Fibroblast of skin of right biceps (primary cell): ENCODE measurements at regions not wholly inside any gene's neighbourhood (a gene's known extent, or its start where the extent isn't known, plus 50 kb on each side); places are given as distances from the start of the nearest gene placed in this dataset.
A peak's percentile ranks its signal among the peaks of the same experiment; 100 is the strongest.
"Not testable (repeated sequence)": the region's sequence is repeated elsewhere in the genome, so short reads cannot be mapped to it uniquely, and the experiment has no call there.

Experiments
- DNase-seq: peaks from one replicate; pipeline ENCODE4 v3.0.0-alpha.2; 2013

DNA sequence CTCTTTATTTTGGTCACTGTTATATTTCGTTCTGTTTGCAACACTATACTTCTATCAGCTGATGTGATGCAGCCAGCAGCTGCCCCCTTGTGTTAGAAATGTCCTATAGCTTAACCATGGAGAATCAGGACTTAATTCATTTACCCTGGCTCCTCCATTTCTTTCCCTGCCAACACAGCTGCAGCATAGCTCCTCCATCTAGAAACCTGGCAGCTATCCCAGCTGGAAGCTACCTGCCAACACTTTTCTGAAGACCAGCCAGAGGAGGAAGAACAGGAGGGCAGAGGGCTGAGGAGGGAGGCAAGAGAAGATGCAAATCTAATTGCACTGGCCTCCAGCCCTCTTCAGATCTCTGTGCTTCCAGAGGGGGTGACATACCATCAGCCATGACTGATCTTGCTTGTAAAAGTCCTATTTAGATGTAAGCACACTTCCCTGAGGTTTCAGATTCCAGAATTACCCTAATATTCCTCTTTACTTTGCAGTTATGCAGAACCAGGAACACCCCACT lies 156.8 kb upstream of the TMEM260 start:
- peak; percentile 67 for DNase-seq

DNA sequence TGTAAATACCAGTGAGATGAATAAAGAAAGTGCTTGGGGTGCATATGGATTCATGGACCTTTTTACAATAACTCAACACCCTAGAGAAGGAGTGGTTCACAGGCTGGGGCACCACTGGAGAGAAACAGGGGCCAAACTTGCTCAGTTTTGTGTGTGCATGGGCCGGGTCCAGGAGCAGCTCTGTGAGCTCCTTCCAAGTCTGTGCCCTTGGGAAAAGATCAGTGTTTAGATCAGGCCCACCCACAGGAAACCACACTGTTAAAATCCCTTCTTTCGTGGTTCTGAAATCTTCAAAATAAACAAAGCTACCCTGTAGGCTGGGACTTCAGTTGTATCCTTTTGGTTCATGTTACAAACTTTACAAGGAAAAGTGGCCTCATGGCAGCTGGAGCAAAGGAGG lies 156.1 kb upstream of the TMEM260 start:
- peak; percentile 38 for DNase-seq

- no peak for DNase-seq
Observed at GRCh38 chr14:56431013-56431412, 148.6 kb upstream of the TMEM260 start.

DNA sequence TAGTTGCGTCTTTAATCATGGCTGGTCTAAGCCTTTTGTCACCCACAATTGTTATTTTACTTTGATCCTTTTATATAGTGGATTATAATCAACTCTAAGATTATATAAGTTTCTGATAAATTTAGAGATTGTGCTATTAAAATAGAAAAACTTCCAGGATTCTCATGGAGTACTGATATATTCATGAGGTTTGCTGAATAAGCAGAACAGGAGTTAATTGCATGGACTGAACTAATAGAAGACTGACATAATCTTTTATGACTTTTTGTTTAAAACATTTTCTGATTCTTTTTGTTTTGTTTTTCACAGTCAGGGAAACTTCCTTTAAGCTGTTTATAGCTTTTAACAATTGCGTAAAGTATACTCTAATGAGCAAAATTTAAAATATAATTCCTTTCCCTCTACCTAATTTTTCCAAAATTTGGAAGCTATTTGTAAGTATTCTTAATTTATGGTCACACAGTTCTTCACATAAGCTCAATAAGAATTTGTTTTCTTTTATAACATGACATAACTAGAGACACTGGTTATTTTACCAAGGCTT lies 129.9 kb upstream of the TMEM260 start:
- no peak for DNase-seq

GRCh38 chr14:56452940-56453339 lies 126.7 kb upstream of the TMEM260 start:
- DNase-seq = no peak

- not testable (repeated sequence) for DNase-seq
Observed at GRCh38 chr14:56454680-56455079, 124.9 kb upstream of the TMEM260 start.

DNA sequence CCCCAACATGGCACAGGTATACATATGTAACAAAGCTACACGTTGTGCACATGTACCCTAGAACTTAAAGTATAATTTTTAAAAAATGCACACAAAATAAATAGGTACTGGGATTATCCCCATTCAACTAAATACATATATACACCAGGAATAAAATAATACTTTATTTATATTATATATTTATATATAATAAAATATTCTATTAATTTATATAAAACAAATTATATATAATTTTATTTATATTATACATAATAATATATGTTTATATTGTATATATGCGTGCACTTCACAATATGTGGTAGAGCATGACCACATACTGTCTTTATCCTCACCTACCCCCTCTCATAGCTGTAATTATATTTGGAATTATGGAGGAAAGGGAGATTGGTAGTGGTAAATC lies 119.1 kb upstream of the TMEM260 start:
- DNase-seq = no peak

DNA sequence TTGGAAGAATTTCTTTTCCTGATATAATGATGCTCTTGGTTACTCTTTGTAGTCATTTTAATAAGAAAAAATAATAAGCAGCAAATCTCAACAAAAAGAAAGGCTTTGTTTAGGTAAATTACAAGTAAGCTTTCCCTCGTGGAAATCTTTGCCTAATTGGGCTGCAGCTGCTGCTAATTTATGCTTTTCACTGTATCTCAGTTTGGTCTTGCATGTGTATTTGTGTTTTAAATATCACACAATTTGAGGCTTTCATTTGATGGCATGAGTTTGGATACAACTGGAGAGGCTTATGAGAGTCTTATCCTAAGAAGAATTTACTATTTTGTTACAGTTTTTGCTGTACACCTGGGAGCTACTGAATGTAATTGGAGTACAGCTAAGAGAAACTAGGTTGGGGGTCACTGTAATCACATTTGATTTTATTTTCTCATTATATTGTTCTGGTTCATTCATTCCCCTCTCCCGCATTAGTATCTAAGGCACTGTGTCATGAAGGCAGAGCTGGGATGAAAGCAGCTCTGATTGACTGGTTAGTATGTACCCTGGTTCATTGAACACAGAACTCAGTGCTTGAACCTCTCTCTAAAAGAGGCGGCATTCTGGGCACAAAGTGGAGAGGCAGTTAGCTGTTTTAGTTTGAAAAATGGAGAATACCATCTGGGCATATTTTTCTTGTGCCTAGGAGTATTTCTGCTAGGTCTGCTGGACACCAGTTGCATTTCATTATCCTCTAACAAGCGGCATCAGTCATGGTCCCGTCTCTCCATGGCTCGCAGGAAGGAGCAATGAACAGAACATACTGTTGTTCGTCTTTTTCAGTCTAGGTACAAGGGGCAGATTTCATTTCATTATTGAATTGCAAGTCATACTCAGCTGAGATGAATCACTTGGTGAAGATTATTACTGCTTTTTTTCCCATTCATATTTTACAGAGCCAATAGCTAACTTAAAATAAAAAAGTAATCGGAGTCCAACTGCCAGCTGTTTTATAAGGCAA lies 118.0 kb upstream of the TMEM260 start:
- no peak for DNase-seq

GRCh38 chr14:56463271-56463890 lies 116.2 kb upstream of the TMEM260 start:
- DNase-seq = no peak

DNA sequence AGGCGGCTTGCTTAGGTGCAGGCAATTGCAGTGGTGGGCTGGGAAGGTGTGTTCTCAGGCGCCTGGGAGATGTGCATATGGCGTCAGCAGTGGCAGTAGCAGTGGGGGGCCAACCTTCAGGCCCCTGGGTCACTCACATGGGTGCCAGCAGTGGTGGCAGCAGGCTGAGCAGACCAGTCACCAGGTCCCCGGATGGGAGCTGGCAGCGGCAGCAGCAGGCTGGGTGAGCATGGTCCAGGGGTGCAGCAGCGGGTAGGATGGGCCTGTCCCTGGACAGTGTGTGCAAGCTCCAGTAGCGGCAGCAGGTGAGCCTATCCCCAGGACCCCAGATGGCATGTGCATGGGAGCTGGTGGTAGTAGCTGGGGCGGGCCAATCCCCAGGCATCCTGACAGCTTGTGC lies 108.5 kb upstream of the TMEM260 start:
- no peak for DNase-seq

GRCh38 chr14:56474419-56475022 lies 105.1 kb upstream of the TMEM260 start:
- peak; percentile 47 for DNase-seq

DNA sequence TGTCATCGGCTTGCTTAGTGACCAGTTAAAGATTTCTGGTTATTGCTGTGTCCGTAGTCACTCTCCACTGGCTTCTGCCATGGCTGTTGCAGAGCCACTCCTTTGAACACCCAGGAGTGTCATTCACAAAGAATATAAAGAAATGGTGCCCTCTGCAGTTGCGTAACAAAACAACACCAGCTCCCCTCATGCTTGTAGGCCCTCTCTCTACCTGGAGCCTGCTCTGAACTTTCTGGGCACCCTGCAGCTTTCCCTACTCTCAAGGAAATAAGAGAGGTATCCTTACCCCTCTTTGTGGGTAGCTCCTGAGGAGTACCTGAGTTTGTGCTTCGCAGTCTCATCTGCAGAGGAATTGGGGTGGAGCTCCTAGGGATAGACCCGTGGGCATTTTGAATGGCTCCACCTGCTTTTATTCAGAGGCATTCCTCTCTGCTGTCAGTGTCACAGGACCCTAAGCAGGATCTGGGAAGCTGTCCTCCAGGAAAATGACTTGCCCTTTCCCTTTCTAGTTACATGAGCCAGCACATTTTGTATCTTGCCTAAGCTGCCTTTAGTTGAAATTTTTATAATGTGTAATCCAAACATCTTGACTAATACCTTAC lies 97.2 kb upstream of the TMEM260 start:
- no peak for DNase-seq

- peak; percentile 22 for DNase-seq
Observed at GRCh38 chr14:56487090-56487667, 92.4 kb upstream of the TMEM260 start.

DNA sequence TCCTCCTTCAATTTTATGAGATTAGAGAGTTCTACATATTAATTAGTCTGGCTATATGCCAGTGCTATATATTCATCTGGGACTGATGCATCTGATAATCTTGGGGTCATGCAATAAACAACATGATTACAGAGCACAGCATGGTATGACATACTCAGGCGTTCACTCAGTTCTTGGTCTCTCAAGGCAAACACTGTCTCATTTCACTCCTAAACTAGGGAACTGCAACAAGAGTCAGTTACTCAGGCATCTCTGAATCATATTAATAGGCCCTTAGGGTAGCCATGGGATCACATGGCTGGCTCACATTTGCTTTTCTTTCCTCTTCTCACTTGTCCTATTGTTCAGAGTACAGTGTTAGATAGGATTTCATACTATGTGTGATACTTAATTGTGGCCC lies 91.8 kb upstream of the TMEM260 start:
- peak; percentile 35 for DNase-seq

GRCh38 chr14:56488306-56488705 lies 91.3 kb upstream of the TMEM260 start:
- DNase-seq = no peak

GRCh38 chr14:56490379-56490778 lies 89.2 kb upstream of the TMEM260 start:
- peak; percentile 18 for DNase-seq

DNA sequence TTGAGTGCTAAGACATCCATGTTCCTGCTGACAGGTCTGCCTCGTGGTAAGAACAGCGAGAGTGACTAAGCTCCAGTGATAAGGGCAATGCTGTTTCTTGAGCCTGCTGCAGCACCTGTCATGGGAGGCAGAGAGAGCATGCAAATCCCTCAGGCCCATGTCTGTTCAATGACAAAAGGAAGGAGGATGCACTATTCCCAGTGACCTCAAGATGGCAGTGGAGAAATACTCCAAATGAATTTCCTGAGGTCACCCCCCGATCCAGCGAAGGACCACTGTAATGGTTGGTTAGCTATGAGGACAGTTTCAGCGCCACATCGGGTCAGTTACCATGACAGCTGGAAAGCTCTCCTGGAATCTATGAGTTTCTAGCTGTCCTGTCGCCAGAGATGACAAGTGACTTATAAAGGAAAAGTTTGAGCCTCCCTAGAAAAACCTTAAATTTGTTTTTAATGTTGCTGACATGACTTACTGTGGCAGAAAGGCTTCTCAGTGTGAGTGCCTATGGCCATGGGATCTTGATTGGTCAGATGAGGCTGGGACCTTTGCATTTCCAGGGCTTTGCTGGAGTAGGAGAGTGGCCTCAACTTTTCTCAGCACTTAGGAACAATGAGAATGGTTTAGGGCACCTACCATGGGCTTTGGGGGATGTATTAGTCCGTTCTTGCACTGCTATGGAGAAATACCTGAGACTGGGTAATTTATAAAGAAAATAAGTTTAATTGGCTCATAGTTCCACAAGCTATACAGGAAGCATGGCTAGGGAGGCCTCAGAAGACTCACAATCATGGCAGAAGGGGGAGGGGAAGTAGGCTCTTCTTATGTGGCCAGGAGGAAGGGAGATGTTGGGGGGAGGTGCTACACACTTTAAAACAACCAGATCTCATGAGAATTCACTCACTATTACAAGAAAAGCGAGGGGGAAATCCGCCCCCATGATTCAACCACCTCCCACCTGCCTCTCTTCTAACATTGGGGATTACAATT lies 88.0 kb upstream of the TMEM260 start:
- DNase-seq = peak; percentile 44

- DNase-seq = no peak
Observed at GRCh38 chr14:56494167-56494566, 85.4 kb upstream of the TMEM260 start.

DNA sequence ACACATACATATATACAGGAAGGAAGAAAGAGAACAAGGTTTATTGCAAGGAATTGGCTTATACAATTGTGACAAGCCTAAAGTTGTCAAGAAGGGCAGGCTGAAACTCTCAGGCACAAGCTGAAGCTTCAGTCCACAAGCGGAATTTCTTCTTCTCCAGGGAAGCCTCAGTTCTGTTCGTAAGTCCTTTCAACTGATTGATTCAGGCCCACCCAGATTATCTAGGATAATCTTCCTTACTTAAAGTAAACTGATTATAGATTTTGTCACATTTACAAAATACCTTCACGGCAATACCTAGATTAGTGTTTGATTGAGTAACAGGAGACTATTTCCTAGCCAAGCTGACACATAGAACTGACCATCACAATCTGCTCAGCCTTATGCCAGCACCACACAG lies 81.5 kb upstream of the TMEM260 start:
- no peak for DNase-seq

DNA sequence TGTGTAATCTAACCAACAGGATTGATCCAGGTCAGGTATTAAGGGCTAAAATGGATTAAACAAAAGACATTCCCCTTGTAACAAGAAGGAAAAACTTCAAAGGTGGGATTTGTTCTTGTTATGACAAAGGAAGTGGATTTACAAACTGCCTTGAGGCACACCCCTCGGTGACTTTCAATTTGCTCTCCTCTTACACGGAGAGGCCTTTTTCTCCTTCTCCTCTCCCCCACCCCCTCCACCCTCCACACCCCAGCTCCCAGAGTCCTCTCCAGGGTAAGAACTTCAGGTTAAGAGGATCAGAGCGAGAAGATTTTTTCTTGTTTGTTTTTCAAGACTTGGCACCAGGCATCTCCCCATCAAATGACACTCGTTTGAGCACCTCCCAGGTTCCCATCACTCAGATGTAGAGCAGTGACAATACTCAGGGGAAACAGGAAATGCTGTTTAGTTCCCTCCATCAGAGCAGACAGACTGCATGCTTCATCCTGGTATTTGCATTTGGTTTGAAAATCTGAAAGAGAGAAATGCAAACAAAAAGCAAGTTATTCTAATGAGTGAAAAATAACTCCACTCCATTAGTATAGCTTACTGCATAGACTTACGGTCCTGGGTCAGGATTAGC lies 77.6 kb upstream of the TMEM260 start:
- no peak for DNase-seq

DNA sequence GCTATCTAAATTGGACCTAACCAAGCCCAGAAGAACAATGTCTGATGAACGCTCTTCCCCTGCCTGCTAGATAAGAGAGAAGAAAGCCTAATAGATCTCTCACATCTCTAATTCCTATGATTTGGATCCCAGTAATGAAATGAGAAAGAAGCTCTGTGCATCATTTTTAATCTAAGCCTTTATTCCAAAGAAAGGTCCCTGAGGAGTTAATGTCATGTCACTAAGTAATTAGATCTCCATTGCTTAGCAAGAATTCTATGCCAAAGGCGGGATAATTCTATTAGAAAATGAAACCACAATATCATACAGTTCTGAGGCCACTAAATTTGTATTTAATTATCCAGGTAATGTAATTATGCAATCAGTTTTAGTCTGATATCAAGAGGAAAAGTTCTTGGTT lies 74.2 kb upstream of the TMEM260 start:
- no peak for DNase-seq
